Heart left ventricle (tissue), 13 donors: ENCODE measurements at regions not wholly inside any gene's neighbourhood (a gene's known extent, or its start where the extent isn't known, plus 50 kb on each side); places are given as distances from the start of the nearest gene placed in this dataset.

Source experiments
- CTCF ChIP-seq, 12 donors: fragments of 200-600 bp; sonication (generic) in 4 of 12; IDR thresholded peaks; one replicate each; pipeline versions ENCODE4 v1.5.0 to v1.8.0; 2018 to 2022; ENCODE audit warnings: antibody characterized with exemption in 12 of 12, mild to moderate bottlenecking in 5 of 12
- POLR2A ChIP-seq, 2 donors: fragments of 450-650 bp; IDR thresholded peaks; one replicate each; pipeline ENCODE4 v1.6.1; 2017; ENCODE audit warnings: antibody characterized with exemption in 2 of 2, mild to moderate bottlenecking in 2 of 2, moderate library complexity in 2 of 2
- donor health status: ischemic (EF 13 %, LVEDD 7.1; RV severe dilation, severe dysfunction).
- donor health status: DM: no; HTN: yes; CAD: no.
- donor health status: DM: no; HTN: no; CAD: no.
- donor health status: ischemic (EF 25% LVEDD 6.9; RV normal size, moderate dysfunction).
- donor health status: ischemic (EF 25% LVEDD 5.7; RV mildly dilated, moderate dysfunction).
- donor health status: ischemic (EF 35%, LVEDD 5.7; RV mildly dilated, moderate dysfunction).
- donor health status: nonischemic (EF 11% LVEDD 7.7; RV severe dilation, severe dysfunction).
- donor health status: DM: yes; HTN: yes; CAD: no.
- donor health status: PGD.
- donor health status: ischemic (EF 29% LVEDD 5.4; RV normal size, mild dysfunction).
- donor health status: nonischemic (EF 23%, LVEDD 6.1; RV moderate dilation, normal function).

GRCh38 chr20:59103573-59103972 lies 60.0 kb upstream of the ZNF831 start:
- TF ChIP-seq POLR2A (IDR thresholded peaks at IDR 0.05) (no peak), CTCF (IDR thresholded peaks at IDR 0.05) (no peak)
